T follicular helper cell (primary cell): ENCODE measurements at regions not wholly inside any gene's neighbourhood (a gene's known extent, or its start where the extent isn't known, plus 50 kb on each side); places are given as distances from the start of the nearest gene placed in this dataset.
"Not testable (repeated sequence)": the region's sequence is repeated elsewhere in the genome, so short reads cannot be mapped to it uniquely, and the experiment has no call there.

ENCODE experiments used
- DNase-seq: peaks from one replicate; pipeline ENCODE4 v3.0.0-alpha.2; 2020; ENCODE audit warnings: low read depth

- no peak for DNase-seq
Measured at GRCh38 chr2:134020608-134021007, 233.3 kb upstream of the MGAT5 start.

DNA sequence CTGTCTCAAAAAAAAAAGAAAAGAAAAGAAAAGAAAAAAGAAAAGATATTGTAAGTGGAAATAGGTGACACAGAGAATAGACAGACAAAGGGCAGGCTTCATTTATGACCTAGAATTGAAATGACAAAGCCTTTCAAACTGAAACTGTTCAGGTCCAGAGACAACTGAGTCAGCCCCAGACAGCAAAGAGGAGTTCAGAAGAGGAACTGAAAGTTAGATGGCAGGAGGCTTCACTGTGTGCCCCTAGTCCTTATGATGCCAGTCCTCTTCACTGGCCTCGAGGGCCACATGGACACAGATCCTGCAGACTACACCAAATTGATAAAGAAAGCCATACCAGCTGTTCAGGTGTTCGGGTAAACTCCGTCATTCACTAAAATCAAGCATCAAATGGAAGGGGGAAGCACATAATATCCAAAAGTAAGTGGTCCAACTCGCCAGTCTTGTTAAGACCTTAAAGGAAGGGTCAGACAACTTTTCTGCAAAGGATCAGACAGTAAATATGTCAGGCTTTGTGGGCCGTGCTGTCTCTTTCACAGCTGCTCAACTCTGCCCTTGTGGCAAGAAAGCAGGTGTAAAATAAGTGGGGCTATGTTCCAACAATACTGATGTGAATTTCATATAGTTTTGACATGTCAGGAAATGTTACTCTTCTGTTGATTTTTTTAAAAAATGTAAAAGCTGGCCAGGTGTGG lies 231.9 kb upstream of the MGAT5 start:
- DNase-seq = no peak

DNA sequence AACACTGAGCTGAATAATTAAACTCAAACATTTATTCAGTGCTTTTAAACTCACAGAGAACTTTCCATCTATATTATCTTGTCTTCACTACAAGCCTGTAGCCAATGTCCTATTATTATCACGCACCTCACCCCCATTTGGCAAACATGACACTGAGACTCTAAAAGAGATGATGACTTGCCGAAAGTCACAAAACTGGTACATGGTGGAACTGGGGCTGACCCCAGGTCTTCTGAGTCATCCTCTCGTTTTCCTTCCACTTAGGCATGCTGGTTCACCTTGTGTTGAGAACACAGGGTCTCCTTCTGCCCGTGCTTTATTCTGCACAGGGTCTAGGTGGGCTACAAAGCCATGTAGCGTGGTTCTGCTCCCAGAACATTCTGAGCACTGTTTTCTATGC lies 230.0 kb upstream of the MGAT5 start:
- no peak for DNase-seq

DNA sequence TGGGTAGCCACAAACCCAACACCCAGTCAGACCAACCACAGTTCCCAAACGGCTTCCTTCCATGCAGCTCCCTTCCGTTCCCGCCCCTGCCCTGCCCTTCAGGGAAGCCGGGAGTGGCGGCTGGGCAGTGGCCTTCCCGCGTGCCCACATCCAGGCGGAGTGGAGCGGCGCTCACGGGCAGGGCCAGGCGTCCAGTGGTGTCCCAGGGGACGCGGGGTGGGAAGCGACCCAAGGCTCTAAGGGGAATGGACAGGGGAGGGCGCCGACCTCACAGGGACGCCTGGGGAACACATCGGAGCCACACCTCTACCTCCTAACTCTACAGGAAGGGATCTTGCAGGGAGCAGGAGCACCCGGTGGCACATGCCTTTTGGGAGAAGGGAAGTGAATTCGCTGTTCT lies 225.9 kb upstream of the MGAT5 start:
- no peak for DNase-seq

DNA sequence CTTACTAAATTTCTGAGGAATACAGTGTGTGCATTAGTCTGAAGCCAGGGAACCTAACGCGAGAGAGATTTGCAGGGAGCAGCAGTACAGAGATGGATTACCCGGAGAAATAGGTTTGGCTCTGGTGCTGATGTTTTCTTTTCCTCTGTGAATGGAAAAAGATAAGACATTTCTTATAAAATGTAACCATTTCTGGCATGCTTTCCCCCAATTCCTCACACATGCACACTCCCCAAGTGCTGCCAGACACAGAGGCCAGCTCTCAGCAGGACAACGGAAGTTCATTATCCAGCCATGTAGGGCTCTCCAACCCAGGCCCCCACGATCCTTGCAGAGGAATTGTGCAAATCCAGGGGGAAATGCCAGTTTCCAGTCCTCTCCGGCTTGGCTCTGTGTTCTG lies 224.5 kb upstream of the MGAT5 start:
- DNase-seq = no peak

DNA sequence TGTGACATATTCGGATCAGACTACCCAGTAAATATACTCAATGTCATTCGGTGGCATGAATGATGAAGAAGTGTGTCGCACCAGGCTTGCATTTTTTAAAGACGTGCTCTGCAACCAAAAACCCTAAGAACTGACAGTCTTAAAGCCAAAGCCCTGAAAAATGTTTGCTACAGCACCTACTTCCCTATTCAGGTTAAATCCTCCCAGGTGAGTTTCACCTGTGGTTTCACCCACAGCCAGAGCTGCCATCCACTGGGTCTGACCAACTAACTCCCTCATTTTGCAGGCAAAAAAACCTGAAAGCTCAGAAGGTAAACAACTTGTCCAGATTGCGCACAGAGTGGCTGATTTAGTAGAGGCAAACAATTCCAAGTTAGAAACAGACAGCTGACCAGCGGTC lies 222.3 kb upstream of the MGAT5 start:
- DNase-seq = no peak

DNA sequence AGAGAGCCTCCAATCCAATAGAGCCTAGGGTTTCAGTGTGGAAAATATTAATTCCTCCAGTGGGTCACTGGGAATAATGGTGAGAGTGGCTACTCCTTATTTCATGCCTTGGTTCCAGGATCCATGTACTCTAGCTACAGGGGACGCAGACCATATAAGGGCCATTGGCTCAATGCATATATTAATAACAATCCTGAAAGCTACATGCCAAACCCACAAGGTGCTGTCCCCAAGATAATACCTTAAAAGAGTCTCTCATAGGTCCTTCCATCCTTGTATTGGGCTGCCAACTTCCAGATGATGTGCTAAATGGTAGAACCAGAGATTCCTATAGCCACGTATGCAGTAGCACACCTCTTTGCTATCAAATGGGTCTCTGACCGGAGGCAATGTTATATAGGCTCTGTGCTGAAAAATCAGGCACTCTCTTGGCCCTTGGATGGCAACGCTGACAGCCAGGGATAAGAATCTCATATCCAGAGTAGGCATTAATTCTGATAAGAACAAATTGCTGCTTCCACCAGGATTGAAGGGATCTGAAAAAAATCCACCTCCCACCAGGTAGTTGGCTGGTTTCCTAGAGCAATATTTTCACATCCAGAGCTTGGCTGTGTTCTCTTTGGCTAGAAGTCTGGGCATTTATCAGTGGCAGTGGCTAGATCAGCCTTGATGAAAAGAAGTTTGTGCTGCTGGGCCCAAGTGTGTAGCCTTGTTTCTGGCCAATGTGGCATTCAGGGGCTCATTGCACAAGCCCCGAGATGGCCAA lies 218.1 kb upstream of the MGAT5 start:
- DNase-seq = no peak

DNA sequence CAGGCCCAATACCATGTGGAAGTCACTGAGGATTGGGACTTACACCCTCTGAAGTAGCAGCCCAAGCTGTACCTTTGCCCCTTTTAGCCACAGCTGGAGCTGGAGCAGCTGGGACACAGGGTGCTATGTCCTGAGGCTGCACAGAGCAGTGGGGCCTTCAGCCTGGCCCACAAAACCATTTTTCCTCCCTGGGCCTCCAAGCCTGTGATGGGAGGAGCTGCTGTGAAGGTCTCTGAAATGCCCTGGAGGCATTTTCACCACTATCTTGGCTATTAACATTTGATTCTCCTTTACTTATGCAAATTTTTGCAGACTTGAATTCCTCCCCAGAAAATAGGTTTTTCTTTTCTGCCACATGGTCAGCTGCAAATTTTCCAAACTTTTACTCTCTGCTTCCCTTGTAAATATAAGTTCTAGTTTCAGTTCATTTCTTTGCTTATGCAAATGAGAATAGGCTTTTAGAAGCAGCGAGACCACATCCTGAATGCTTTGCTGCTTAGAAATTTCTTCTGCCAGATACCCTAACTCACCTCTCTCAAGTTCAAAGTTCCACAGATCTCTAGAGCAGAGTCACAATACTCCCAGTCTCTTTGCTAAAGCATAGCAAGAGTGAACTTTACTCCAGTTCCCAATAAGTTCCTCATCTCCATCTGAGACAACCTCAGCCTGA lies 213.8 kb upstream of the MGAT5 start:
- DNase-seq = no peak

DNA sequence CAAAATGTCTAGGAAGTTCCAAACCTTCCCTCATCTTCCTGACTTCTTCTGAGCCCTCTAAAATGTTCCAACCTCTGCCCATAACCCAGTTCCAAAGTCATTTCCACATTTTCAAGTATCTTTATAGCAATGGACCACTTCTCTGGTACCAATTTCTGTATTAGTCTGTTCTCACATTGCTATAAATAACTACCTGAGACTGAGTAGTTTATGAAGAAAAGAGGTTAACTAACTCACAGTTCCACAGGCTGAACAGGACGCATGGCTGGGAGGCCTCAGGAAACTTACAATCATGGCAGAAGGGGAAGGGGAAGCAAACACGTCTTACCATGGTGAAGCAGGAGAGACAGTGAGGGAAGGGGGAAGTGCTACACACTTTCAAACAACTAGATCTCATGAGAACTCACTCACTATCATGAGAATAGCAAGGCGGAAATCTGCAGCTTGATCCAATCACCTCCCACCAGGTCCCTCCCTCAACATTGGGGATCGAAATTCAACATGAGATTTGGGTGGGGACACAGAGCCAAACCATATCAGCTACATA lies 213.2 kb upstream of the MGAT5 start:
- not testable (repeated sequence) for DNase-seq

- DNase-seq = no peak
Measured at GRCh38 chr2:134041877-134042276, 212.0 kb upstream of the MGAT5 start.

DNA sequence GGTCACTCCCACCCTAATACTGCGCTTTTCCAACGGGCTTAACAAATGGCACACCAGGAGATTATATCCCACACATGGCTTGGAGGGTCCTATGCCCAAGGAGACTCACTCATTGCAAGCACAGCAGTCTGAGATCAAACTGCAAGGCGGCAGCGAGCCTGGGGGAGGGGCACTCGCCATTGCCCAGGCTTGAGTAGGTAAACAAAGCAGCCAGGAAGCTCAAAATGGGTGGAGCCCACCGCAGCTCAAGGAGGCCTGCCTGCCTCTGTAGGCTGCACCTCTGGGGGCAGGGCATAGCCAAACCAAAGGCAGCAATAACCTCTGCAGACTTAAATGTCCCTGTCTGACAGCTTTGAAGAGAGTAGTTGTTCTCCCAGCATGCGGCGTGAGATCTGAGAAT lies 210.8 kb upstream of the MGAT5 start:
- not testable (repeated sequence) for DNase-seq

DNA sequence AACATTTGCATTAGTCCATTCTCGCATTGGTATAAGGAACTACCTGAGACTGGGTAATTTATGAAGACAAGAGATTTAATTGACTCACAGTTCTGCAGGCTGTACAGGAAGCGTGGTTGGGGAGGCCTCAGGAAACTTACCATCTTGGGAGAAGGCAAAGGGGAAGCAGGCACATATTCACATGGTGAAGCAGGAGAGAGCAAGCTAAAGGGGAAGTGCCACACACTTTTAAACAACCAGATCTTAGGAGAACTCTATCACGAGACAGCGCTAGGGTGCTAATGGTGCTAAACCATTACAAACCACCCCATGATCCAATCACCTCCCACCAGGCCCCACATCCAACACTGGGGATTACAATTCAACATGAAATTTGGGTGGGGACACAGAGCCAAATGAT lies 201.7 kb upstream of the MGAT5 start:
- DNase-seq = no peak

DNA sequence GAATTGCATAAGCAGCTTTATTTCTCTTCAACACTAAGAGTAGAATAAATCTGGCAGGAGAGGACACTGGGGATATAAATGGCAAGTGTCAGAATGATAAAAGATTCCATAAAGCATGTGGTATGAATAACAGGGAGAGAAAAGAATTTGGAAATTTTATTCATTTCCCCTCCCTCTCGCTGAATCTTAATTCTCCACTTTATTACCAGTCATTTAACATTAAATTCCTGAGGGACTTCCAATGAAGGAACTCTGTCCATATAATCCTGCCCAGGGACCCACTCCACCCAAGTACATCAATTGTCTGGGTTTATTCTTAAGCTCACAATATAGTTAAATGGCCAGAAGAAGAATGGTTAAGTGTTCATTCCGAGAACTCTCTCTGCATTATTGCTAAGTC lies 197.7 kb upstream of the MGAT5 start:
- no peak for DNase-seq

DNA sequence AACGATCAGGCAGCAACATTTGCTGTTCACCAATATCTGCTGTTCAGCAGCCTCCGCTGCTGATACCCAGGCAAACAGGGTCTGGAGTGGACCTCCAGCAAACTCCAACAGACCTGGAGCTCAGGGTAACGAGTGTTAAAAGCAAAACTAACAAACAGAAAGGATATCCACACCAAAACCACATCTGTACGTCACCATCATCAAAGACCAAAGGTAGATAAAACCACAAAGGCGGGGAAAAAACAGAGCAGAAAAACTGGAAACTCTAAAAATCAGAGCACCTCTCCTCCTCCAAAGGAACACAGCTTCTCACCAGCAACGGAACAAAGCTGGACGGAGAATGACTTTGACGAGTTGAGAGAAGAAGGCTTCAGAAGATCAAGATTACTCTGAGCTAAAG lies 192.8 kb upstream of the MGAT5 start:
- DNase-seq = not testable (repeated sequence)

DNA sequence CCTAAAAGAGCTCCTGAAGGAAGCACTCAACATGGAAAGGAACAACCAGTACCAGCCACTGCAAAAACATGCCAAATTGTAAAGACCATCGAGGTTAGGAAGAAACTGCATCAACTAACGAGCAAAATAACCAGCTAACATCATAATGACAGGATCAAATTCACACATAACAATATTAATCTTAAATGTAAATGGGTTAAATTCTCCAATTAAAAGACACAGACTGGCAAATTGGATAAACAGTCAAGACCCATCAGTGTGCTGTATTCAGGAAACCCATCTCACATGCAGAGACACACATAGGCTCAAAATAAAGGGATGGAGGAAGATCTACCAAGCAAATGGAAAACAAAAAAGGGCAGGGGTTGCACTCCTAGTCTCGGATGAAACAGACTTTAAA lies 191.6 kb upstream of the MGAT5 start:
- DNase-seq = not testable (repeated sequence)

DNA sequence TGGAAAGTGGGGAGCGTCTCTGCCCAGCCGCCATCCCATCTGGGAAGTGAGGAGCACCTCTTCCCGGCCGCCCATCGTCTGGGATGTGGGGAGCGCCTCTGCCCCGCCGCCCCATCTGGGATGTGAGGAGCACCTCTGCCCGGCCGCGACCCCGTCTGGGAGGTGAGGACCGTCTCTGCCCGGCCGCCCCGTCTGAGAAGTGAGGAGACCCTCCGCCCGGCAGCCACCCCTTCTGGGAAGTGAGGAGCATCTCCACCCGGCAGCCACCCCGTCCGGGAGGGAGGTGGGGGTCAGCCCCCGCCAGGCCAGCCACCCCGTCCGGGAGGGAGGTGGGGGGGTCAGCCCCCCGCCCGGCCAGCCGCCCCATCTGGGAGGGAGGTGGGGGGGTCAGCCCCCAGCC lies 190.0 kb upstream of the MGAT5 start:
- DNase-seq = not testable (repeated sequence)

DNA sequence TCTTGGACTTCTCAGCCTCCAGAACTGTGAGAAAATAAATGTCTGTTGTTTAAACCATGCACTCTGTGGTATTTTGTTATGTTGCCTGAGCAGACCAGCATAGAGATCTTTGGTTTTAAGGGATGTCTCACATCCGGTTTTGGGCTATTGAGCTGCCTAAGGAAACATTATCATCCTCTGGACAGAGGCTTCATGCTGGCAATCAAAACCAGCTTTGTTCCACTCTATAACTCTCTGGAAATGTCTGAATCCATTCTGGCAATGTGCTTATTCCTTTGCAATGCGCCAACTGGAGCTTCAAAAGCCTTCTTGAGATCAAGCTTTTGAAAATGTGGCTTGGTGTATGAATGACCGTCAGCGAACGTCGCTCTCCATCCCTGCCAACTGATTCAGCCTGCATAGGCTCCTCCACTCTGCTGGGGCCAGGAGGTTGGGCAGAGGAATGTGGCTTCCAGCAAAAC lies 183.6 kb upstream of the MGAT5 start:
- DNase-seq = no peak

DNA sequence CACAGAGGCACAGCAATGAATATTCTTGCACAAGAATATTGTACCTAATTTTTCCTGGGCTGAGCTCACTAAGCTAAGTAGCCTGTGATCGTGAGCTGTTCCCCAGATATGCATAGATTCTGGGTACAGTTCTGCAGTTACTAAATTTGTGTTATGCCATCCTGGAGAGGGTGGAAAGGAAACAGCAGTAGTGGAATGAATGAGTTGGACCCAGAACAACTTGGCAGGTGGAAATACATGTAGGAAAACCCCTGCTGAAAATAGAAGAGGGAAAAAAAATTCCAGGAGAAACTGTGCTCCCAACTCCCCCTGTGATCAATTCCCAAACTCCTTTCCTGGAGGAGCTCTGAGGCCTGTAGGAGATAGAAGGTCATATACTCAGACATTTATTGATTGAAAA lies 181.5 kb upstream of the MGAT5 start:
- no peak for DNase-seq

- DNase-seq = no peak
Measured at GRCh38 chr2:134073023-134073422, 180.8 kb upstream of the MGAT5 start.

DNA sequence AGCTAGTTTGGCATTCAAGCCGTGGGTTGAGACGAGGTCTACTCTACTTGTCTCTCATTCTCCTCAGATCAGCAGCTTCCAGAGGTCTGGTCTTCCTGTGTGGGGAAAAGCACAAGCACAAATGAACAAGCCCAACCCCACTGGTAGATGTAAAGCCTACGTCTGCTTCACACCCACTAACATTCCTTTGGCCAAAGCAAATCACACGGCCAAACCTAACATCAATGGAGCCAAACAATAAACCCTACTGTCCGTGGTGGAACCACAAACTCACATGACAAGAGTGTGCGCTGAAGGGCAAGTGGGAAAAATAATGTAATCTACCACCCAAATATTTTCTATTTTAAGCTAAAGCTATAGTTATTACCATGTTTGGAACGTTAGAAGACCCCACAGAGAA lies 179.3 kb upstream of the MGAT5 start:
- no peak for DNase-seq

DNA sequence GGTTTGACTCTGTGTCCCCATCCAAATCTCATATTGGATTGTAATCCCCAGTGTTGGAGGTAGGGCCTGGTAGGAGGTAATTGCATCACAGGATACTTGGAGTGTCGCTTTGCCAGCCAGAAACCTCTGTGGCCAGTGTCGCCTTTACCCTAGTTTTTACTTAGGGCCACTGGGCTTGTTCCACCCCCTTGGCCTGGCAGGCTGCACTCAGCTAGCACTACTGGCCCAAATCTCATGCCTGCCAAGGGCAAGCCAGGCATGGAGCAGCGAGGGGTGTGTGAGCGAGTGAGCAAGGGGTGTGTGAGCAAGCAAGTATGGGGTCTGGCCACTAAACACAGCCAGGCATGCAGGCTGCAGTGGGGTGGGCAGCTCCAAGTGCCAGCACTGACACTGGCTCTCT lies 178.7 kb upstream of the MGAT5 start:
- DNase-seq = no peak

DNA sequence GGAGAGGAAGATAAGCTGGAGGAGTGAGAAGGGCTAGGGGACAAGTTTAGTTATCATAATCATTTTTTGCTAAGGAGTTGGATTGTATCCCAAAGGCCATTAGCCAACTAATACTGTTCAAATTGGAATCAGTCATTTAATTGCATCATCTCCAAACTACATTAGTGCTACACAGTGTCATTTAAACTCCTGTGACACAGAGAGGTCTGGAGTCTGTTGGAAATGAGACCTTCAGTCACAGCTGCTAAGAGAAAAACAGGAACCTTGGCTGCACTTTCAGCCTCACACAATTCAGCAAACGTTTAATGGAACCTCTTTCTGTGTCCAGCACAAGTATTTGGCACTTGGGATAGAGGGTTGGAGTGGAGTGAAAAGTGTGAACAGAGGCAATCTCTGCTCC lies 175.5 kb upstream of the MGAT5 start:
- DNase-seq = no peak

DNA sequence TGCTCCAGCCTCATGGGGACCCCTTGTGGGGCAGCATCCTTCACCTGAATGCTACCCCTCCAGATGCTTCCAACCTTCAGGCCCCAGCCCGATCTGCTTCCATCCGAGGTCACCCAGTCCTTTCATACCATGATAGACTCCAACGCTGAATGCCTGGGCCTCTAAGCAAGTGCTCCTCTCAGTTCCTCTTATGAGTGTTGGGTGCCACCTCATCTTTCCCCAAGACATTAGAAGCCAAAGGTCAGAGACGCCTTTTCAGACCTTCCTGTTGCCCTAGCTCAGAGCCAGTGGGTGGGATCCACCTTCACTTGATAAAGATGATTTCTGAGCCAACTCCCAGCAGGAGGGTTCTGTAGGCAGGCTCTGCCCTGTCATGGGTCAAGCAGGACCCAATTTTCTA lies 174.5 kb upstream of the MGAT5 start:
- no peak for DNase-seq
